ENCODE measurements at regions not wholly inside any gene's neighbourhood (a gene's known extent, or its start where the extent isn't known, plus 50 kb on each side); places are given as distances from the start of the nearest gene placed in this dataset.

GRCh38 chr20:11347738-11348137, 570.0 kb upstream of the BTBD3 start:
- TF ChIP-seq, protein P1, sequence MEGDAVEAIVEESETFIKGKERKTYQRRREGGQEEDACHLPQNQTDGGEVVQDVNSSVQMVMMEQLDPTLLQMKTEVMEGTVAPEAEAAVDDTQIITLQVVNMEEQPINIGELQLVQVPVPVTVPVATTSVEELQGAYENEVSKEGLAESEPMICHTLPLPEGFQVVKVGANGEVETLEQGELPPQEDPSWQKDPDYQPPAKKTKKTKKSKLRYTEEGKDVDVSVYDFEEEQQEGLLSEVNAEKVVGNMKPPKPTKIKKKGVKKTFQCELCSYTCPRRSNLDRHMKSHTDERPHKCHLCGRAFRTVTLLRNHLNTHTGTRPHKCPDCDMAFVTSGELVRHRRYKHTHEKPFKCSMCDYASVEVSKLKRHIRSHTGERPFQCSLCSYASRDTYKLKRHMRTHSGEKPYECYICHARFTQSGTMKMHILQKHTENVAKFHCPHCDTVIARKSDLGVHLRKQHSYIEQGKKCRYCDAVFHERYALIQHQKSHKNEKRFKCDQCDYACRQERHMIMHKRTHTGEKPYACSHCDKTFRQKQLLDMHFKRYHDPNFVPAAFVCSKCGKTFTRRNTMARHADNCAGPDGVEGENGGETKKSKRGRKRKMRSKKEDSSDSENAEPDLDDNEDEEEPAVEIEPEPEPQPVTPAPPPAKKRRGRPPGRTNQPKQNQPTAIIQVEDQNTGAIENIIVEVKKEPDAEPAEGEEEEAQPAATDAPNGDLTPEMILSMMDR (IDR thresholded peaks at IDR 0.05 in 2 of 3, conservative IDR thresholded peaks at IDR 0.05 in 1 of 3; ENCODE audit: borderline replicate concordance in 1 of 3, insufficient read depth in 1 of 3, low read depth in 2 of 3, low read length in 2 of 3) = no peak
- TF ChIP-seq EZH2 (IDR thresholded peaks at IDR 0.05) (no peak), RAD21 (IDR thresholded peaks at IDR 0.05; ENCODE audit: low read depth) (no peak)
